KMS-11 (cell line): ENCODE measurements at regions not wholly inside any gene's neighbourhood (a gene's known extent, or its start where the extent isn't known, plus 50 kb on each side); places are given as distances from the start of the nearest gene placed in this dataset.

ENCODE experiments used
- H2AFZ ChIP-seq: fragments of 200-600 bp; sonication (generic); 2 replicates; pipeline ENCODE4 v1.6.1; 2016; ENCODE audit warnings: antibody characterized with exemption, mixed run types, low read depth
- H3K27ac ChIP-seq: fragments of 200-600 bp; sonication (generic); 2 replicates; pipeline ENCODE4 v1.6.1; 2016; ENCODE audit warnings: mild to moderate bottlenecking, mixed run types
- H3K27me3 ChIP-seq: fragments of 200-600 bp; sonication (generic); 2 replicates; pipeline ENCODE4 v1.6.1; 2017; ENCODE audit warnings: mild to moderate bottlenecking, low read depth, mixed run types, moderate library complexity; ENCODE audit not compliant: insufficient read depth
- H3K36me3 ChIP-seq: fragments of 200-600 bp; sonication (generic); 2 replicates; pipeline ENCODE4 v1.6.1; 2017; ENCODE audit warnings: mild to moderate bottlenecking, mixed run types; ENCODE audit not compliant: insufficient read depth
- H3K4me1 ChIP-seq: fragments of 200-600 bp; sonication (generic); 2 replicates; pipeline ENCODE4 v1.6.1; 2016; ENCODE audit warnings: mild to moderate bottlenecking, low read depth, mixed run types; ENCODE audit not compliant: poor library complexity, severe bottlenecking
- H3K4me2 ChIP-seq: fragments of 200-600 bp; sonication (generic); 2 replicates; pipeline ENCODE4 v1.7.0; 2016; ENCODE audit warnings: mild to moderate bottlenecking, mixed run types
- H3K4me3 ChIP-seq: fragments of 200-600 bp; sonication (generic); IDR thresholded peaks from 2 replicates; pipeline ENCODE4 v1.6.1; 2017; ENCODE audit warnings: low read depth, low read length, mixed read lengths; ENCODE audit not compliant: insufficient read depth
- H3K79me2 ChIP-seq: fragments of 200-600 bp; sonication (generic); 2 replicates; pipeline ENCODE4 v1.6.1; 2016; ENCODE audit warnings: low read depth, mixed run types; ENCODE audit not compliant: insufficient read depth
- H3K9ac ChIP-seq: fragments of 200-600 bp; sonication (generic); 2 replicates; pipeline ENCODE4 v1.6.1; 2016; ENCODE audit warnings: mild to moderate bottlenecking, mixed run types
- H4K20me1 ChIP-seq: fragments of 200-600 bp; sonication (generic); 2 replicates; pipeline ENCODE4 v1.6.1; 2016; ENCODE audit warnings: mild to moderate bottlenecking, mixed run types; ENCODE audit not compliant: insufficient read depth
- CTCF ChIP-seq: fragments of 200-600 bp; sonication (generic); conservative IDR thresholded peaks from 2 replicates; pipeline ENCODE4 v1.6.1; 2017; ENCODE audit warnings: low read depth, mild to moderate bottlenecking, antibody characterized with exemption, low read length, moderate library complexity, mixed read lengths

- Histone ChIP-seq H3K27ac (no peak overlapping the region), H3K4me3 (no peak overlapping the region), H2AFZ (no peak overlapping the region), H3K4me1 (no peaks in the 10 kb centered on the region), H3K27me3 (no peaks in the 10 kb centered on the region; the same call in 1 of the 2 replicates), H4K20me1 (no peaks in the 10 kb centered on the region), H3K36me3 (no peaks in the 10 kb centered on the region), H3K9ac (no peak overlapping the region), H3K79me2 (no peaks in the 10 kb centered on the region), H3K4me2 (no peak overlapping the region)
- TF ChIP-seq CTCF, result no peak
Observed at GRCh38 chr1:5571438-5571837, 420.8 kb downstream of the NPHP4 start.

- H3K4me3 ChIP-seq, result no peak overlapping the region
- no peaks in the 10 kb centered on the region for H3K36me3 ChIP-seq
- H3K27me3 ChIP-seq, result no peaks in the 10 kb centered on the region; the same call in 1 of the 2 replicates
- no peaks in the 10 kb centered on the region for H3K4me1 ChIP-seq
- H2AFZ ChIP-seq, result no peak overlapping the region
- H4K20me1 ChIP-seq, result no peaks in the 10 kb centered on the region
- H3K79me2 ChIP-seq, result no peaks in the 10 kb centered on the region
- H3K9ac ChIP-seq, result no peak overlapping the region
- H3K27ac ChIP-seq, result no peak overlapping the region
- H3K4me2 ChIP-seq, result no peak overlapping the region
- no peak for TF ChIP-seq CTCF
Observed at GRCh38 chr1:5570931-5571330, 421.3 kb downstream of the NPHP4 start.

- Histone ChIP-seq H3K4me2 (no peak overlapping the region), H3K79me2 (no peaks in the 10 kb centered on the region), H3K4me1 (no peaks in the 10 kb centered on the region), H3K9ac (no peak overlapping the region), H3K27me3 (no peaks in the 10 kb centered on the region; the same call in 1 of the 2 replicates), H2AFZ (no peak overlapping the region), H3K27ac (no peak overlapping the region), H3K4me3 (no peak overlapping the region), H4K20me1 (no peaks in the 10 kb centered on the region), H3K36me3 (no peaks in the 10 kb centered on the region)
- TF ChIP-seq CTCF, result no peak
Observed at GRCh38 chr1:5568321-5568720, 423.9 kb downstream of the NPHP4 start.

- Histone ChIP-seq H3K27me3 (no peaks in the 10 kb centered on the region; the same call in 1 of the 2 replicates), H3K27ac (no peak overlapping the region), H3K36me3 (no peaks in the 10 kb centered on the region), H3K4me2 (no peak overlapping the region), H3K4me1 (no peaks in the 10 kb centered on the region), H3K9ac (no peak overlapping the region), H4K20me1 (no peaks in the 10 kb centered on the region), H3K79me2 (no peaks in the 10 kb centered on the region), H2AFZ (no peak overlapping the region), H3K4me3 (no peak overlapping the region)
- TF ChIP-seq CTCF, result no peak
Observed at GRCh38 chr1:5567839-5568238, 424.4 kb downstream of the NPHP4 start.
